ENCODE measurements at regions not wholly inside any gene's neighbourhood (a gene's known extent, or its start where the extent isn't known, plus 50 kb on each side); places are given as distances from the start of the nearest gene placed in this dataset.

DNA sequence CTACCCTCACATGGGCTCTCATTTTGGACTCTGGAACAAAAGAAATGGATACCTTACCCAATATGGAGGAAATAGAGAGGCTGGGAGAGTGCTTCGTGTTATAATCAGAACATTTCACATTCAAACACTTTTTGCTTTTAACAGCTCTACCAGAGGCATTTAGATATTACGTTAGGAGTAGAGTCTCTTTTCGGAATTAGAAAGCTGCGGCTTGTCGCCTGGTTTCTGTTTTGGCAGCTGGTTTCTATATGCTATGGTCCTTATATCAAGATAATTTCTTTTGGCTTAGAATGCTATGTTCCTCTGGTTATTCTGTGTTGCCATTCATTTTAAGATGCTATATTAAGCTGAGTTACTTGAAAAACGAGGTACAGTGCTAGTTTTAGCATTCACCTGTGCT is 392.8 kb upstream of the GALNT5 start:
- no peak for DNase-seq

DNA sequence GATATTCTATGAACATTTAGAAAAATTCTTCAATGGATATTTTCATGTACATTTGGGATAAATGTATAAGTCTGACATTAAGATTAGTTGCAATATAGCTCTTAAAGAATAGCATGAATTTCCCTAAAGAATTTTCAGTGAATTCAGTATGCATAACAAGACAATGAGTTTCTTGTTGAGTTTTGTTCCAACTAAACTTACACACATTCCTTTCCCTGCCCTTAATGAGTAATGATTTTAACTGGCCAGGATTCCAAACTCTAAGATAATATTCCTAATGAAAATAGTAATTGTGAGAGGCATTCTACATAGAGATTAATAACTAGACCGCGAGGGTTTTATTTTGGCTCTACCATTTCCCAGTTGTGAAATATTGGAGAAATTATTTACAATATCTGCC is 390.3 kb upstream of the GALNT5 start:
- DNase-seq: no peak

DNA sequence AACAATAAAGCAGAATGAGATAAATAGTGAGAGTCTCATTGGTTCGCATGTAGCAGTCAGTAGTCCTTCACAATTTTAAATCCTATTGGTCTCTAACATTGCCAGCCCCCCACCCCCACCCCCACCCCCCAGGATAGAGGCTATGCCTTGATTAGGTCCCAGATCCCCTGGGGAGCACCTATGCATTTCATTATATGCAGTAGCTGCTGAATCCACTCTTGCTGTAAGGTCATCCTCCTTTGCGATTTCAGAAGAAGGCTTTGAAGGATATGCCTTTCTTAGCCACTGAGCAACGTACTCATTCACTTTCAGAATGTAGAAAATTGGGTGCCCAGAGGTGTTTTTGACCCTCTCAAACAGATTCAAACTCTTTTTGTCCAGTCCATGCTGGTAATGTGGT is 382.8 kb upstream of the GALNT5 start:
- DNase-seq: no peak

DNA sequence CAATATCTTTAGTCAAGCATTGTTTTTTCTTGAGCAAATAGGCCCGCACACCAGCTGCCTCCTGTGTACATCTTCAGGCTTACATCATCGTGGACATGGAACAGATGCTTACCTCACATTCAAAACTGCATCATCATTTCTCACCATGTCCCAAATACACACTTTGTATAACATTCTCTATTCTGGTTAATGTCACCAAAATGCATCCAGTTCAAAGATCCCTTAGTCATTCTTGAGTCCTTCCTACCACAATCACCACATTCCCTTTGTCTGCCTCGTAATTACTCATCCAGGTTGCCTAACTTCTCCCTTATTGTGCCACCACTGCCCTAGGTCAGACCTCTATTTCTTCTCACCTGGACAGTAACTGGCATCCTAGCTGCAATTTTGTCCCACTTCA is 373.7 kb upstream of the GALNT5 start:
- DNase-seq: no peak

DNA sequence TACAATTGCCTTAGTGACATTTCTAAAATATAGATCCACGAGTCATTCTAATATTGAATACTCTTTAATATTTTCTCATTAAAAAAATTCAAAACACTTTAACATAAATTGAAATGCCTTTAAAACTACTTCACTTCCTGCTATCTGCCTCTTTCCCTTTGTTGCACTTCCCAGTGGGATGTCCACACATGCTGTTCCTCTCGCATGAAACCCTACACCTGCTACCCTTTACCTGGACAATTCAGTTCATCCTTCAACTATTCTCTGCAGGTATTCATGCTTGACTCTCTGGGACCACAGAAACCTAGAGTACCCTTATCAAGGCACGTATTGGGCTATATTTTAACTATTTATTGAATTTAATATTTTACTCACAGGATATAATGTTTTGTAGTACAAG is 373.3 kb upstream of the GALNT5 start:
- DNase-seq: no peak

DNA sequence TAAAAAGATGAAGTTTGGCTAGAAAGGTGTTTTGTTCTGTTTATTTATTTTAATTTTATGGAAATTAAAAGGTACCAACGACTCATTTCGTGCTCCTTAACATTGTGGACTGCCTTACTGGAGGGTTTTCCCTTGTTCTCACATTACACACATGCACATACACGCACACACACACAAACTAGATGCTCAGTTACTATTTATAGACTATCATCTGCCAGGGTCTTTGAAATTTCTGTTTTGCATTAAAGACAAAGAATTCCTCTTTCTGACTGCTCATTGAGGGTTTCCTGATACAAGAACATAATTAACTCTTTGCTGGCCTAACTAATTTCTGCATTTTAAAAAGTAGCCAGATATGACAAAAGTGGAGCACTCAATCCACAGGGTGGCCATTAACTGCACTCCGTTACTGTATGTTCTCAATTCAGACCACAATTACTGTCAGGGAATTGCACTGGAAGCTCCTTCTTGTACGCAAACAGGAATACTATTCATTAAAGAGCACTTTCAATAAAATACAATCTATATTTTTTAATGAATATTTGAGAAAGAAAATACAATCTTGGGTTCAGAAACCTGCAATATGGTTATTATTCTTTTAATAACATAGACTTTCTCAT is 366.9 kb upstream of the GALNT5 start:
- DNase-seq: peak; percentile 91

DNA sequence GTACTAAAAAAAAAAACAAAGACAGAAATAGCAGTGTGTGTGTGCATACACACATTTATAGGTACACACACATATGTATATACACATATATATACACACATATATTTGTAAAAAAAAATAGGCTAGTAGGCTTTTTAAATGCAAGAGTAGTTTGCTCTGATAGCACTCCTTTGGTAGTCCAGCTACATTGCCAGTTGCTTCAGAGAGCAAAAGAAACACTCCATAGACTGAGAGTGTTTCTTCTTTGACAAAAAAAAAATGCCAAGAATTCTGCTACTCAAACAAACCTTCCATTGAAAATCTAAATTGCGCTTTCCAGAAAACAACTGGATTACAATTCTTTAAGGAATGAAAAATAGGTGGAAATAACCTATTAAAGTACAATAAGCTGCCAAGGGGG is 365.9 kb upstream of the GALNT5 start:
- no peak for DNase-seq

DNA sequence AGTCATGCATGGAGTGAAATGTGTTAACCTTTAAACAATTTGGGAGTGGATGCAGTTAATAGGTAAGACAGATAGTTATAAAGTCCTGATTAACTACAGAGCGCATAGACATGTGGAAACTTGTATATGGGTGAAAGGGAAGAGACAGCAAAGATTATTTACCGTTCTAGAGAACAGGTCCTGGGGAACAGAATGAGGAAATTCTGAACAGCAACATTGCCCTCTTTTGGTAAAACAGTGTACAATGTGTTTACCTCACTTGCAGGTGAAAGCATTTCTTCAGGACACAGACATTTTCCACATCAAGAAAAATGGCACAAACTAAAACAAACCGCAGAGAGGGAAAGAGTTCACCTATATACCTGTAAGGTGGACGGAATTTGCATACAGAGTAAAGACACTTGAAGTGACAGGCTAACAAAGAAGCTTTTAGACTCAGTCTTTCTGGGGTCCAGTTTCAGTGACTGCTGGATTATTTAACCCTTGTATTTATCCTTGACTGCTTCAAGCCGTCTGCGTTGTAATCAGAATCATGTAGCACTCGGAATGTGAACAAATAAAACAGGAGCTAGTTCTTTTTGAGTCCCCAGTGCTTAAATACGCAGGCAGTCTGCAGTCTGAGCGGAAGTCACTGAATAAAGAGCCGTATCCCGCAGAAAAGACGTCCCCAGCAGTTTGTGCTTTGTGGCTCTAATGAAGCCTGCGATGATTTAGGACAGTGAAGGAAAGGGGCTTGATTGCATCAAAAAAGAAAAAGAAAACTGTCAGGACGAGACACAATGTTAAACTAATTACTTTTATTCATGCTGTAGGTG is 364.8 kb upstream of the GALNT5 start:
- DNase-seq: peak; percentile 94

DNA sequence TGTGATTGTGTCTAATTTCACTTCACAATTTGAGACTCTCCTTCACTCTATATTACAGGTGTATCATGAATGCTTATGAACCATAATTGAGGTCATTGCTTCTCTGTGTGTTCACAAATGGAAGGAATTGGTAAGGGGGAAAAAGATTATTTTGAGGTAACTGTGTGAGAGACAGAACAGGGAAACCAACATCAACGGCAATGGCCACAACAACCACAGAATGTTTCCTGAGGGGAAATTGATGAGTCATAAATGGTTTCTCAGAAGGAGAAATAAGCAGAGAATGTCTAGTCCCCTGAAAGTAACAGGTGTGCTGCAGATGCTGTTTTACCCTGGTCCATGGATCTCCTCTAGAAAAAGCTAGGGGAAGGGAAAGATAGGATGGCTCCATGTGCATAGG is 361.2 kb upstream of the GALNT5 start:
- DNase-seq: no peak

DNA sequence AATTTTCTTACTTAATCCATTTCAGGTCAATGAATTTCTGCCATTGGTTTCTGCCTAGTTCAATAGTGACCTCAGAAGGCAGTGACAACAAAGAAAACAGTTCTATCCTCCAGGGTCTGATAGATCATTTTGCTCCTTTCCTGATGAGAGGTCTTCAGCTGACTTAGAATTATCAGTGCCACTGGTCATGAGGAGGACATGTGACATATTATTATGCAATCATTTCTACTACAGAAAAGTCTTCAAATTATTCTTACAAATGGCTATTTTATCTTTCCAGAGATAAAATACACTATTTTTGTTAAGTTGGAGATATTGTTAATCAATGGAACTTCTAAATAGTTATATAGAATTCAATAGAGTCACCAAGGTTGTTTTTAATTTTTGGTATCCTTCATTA is 360.0 kb upstream of the GALNT5 start:
- no peak for DNase-seq

DNA sequence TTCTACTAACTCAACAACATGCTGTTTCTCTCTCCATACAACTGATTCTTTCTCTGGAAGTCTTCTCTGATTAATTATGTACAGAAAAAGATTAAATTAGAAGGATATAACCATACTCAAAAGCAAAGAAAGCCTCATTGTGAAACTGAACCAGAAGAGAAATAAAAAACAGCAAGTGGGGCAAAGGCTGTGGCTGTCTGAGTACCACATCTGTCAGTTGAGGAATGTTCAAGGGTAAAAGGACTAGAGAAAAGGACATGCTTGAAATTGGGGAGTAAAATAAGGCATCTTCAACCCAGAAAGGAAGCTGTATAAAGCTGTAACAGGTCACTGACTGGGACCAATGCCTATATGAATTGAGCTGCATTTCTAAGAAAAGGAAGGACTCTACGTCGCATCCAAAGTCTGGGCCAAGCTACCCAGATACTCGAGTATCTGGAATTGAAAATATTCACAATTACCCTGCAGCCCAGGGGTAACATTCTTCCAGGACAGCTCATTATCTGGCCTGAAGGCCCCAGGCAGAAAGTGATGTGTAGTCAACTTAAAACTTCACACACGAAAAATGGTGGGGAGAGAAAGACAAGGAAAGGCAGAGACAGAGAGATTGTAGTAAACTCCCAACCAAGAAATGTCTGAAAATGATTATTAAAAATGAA is 356.0 kb upstream of the GALNT5 start:
- DNase-seq: no peak

DNA sequence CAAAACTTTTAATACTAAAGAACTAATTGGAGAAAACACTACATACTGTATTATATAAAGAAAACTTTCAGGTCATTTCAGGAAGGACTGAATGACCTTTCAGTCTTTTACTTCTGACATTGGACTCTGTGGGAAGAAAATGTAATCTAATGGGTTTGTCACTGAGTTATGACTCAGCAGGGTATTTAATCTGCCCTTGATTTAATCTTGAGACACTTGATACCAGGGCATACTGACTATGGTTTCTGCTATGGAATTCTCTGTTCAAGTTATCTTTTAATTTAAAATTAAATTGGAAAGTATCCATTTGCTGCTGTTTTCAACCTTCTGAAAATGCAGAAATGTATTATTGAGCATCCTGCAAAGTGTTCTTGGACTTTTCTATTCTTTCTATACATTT is 354.2 kb upstream of the GALNT5 start:
- DNase-seq: no peak

DNA sequence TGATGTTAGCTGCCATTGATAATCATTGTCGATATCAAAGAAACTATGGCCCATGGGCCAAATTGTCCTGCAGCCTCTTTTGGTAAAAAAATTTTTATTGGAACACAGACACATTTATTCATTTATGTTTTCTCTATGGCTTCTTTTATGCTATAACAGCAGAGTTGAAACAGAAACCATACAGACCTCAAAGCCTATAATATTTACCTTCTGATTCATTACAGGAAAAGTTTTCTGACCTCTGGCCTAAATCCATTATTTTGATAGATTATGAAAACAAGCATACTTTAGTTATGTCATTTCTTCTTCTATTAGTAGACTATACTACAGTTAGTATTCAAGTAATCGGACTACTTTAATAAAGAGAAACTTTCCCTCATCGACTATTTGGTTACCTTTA is 349.7 kb upstream of the GALNT5 start:
- no peak for DNase-seq

DNA sequence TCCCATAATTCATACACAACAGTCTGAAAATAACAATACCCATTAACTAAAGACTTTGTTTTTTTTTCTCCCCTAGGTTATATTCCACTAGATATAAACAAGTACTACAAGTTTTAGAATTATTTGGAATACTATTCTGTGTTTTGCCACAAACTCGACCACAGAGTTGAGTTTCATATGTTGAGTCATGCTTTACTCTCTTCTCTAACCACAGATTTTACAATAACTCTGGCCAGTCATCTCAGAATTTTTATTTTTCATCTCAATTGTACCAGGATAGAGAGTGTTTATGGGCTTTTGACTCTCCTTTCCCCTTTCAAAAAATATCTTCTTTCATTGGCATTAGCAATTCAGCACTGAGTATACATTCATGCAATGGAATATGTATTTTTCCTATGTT is 348.7 kb upstream of the GALNT5 start:
- DNase-seq: no peak

DNA sequence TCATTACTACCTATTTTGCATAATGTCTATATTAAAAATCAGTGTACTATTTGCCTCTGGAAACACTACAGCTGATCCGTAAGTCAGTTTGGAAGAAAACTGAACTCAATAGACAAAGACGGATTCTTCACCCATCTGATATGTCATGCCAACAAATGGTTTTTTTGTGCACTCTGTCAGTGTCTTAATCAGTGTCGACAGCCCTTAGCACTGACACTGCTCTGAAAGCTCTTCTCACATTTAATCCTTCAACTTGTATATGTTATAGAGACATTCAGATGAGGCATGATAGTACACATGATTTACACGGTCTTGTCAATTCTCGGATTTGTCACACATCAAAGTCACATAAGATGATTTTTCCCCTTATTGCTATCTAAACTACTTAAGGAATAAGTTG is 347.5 kb upstream of the GALNT5 start:
- no peak for DNase-seq

DNA sequence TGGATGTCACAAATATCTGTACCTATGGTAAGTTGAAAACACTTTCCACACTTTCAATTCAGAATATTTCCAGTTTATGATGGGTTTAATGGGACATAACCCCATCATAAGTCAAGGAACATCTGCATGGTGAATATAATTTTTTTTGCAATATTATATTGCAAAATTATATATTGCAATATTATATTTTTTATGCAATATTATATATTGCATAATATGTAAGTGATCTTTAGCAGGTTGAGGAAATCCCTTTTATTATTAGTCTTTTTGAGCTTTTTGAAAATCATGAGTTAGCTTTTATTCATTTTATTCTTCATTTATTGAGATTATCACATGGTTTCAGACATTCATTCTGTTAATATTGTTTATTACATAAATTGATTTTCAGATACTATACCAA is 342.2 kb upstream of the GALNT5 start:
- DNase-seq: no peak

DNA sequence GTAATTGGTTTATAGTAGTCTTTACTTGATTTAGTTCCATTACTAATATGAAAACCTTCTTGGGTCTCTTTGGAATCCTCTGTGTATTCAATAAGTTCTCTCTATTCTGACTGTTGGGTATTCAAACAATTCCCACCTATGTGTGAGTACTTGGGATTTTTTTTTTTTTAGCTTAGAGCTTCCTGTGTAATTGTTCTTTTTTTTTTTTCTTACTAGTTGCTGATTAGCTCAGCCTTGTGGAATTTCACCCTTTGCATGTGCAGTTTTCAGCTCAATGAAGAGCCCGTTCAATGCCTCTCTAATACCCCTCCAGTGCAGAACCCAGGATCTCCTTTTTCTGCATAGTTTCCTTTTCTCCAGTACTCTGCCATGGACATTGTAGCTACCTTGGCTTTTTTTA is 339.1 kb upstream of the GALNT5 start:
- no peak for DNase-seq

DNA sequence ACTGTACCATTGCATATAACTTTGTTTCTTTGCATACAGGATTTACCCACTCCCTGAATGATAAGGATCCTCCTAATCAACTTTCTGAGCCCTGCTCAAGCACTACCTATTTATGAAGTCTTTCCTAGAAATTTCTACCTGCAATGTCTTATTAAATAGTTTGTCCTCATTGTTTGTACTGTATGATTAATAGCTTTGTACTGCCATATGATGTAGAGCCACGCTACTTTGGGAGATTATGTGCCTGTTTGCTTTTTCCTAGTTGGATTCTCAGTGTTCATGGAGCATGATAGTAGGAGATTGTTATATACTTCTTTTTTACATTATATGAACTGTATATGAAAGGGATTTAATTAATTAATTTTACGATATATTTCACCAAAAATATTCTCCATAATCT is 327.1 kb upstream of the GALNT5 start:
- DNase-seq: no peak

DNA sequence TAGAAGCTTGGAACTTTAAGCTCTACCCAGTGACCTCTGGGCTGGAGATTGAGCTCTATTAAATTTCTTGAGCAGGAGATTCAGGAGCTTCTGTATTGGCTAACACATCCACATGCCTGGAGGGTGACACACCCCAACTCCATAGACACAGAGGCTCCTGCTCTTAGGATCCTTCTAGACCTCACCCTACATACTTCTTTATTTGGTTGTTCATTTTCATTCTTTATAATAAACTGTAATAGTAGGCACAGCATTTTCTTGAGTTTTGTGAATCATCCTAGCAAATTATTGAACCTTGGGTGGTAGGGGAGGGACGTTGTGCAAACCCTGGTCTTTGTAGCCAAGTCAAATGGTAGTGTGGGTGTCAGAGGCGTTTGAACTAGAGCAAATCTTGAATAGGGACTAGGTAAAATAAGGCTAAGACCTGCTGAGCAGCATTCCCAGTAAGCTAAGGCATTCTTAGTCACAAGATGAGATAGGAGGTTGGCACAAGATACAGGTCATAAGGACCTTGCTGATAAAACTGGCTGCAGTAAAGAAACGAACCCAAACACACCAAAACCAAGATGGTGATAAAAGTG is 323.8 kb upstream of the GALNT5 start:
- no peak for DNase-seq

DNA sequence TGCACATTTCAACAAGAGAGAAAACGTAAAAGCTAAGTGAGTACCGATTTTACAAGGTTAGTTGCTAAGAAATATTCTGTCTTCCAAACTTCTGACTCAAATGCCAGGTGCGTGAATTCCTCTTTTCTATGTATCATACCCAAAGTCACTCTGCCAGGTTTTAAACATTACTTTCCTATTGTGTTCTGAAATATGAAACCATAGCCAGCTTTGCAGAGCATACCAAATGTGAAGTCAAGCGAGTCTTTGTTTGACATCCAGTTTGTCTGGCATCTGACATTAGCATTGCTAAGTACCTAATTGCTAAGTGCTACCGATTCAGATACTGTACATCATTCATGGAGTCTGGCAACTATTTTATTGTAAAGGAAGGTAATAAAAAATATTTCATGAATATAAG is 321.9 kb upstream of the GALNT5 start:
- DNase-seq: no peak

DNA sequence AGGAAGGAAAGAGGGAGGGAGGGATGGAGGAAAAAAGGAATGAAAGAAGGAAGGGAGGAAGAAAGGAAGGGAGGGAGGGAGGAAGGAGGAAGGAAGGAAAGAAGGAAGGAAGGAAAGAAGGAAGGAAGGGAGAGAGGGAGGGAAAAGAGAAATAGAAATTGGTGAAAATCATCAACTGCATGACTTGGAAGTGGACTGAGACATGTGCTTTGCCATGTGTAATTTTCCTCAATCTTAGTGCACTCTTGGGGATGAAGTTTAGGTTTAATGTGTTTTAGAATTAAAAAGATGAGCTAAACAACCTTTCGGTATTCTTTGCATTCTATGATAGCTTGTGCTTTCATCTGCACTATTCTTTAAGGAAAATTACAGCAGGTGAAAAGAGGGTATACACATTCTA is 320.1 kb upstream of the GALNT5 start:
- no peak for DNase-seq

DNA sequence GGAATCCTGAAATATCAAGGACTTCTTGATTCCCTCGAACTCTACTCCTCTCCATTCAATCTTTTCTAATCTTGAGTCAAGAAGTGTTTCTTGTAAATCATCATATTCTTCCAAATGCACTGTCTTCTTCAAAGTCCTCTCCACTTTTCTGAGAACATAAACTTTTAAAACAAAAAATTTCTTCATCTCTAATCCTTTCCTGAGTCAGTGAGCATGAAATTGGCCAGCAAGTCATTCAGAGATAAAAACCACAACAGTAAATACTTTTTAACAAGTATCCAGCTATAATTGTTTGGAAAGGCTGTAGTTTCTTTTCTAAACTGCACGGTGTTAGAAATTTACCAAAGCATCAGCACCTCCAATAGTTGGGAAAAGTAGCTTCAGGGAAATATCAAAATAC is 312.6 kb upstream of the GALNT5 start:
- DNase-seq: no peak

DNA sequence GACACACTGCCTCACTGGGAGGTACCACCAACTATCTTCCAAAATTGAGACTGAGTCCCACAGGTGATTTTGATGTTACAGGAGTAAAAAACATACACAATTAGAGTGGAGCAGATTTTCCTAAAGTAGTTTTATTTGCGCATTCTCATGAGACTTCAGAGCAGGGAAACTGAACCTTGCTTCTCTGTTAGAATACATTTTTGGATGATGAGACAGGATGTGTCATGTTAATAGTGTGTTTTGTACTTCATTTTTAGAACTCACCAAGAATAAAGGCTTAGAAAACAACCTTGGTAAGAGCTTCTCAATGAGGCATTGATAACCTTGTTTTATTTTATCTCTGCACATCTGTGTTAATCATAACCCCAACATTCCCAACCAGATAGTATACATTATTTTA is 310.2 kb upstream of the GALNT5 start:
- no peak for DNase-seq

DNA sequence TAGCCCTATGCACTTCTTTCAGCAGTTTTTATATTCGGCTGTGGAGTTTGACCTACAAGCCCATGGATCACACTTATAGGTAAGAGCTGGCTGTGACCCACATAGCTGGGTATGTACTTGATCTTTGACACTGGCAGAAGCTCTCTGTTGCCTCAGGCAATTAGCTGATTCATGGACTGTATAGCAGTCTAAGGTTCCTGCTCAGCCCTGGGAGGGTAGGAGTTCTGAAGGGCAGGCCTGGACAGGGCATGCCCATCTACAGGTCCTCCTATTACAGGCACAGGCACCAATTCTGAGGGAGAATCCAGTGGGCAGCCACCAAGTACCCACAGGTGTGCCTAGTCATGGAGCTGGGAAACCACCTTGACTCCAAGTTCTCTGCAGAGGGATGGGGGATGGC is 301.8 kb upstream of the GALNT5 start:
- DNase-seq: no peak

All from NCI-H2227 treated with DMSO at 0.1 percent for 48 hours (cell line).